ENCODE measurements at regions not wholly inside any gene's neighbourhood (a gene's known extent, or its start where the extent isn't known, plus 50 kb on each side); places are given as distances from the start of the nearest gene placed in this dataset.
"Not testable (repeated sequence)": the region's sequence is repeated elsewhere in the genome, so short reads cannot be mapped to it uniquely, and the experiment has no call there.

GRCh38 chr1:817071-817599 is 106.6 kb upstream of the SAMD11 start:
- DNase-seq = peak; percentile 25

- DNase-seq = not testable (repeated sequence)
These were observed 105.8 kb upstream of the SAMD11 start for GRCh38 chr1:817658-818617.

- no peak for DNase-seq
These were observed 105.0 kb upstream of the SAMD11 start for GRCh38 chr1:818618-819291.

- no peak for DNase-seq
These were observed 102.8 kb upstream of the SAMD11 start for GRCh38 chr1:820962-821361.

- DNase-seq = not testable (repeated sequence)
These were observed 96.9 kb upstream of the SAMD11 start for GRCh38 chr1:826808-827207.

GRCh38 chr1:827211-828063 is 96.3 kb upstream of the SAMD11 start:
- peak; percentile 96 for DNase-seq

- DNase-seq = not testable (repeated sequence)
These were observed 94.4 kb upstream of the SAMD11 start for GRCh38 chr1:829324-829723.

GRCh38 chr1:829932-830331 is 93.8 kb upstream of the SAMD11 start:
- DNase-seq = not testable (repeated sequence)

- not testable (repeated sequence) for DNase-seq
These were observed 93.0 kb upstream of the SAMD11 start for GRCh38 chr1:830750-831149.

GRCh38 chr1:831522-831921 is 92.2 kb upstream of the SAMD11 start:
- DNase-seq = no peak

GRCh38 chr1:832136-832535 is 91.6 kb upstream of the SAMD11 start:
- DNase-seq = no peak

- not testable (repeated sequence) for DNase-seq
These were observed 90.5 kb upstream of the SAMD11 start for GRCh38 chr1:833226-833625.

GRCh38 chr1:835509-835908 is 88.2 kb upstream of the SAMD11 start:
- not testable (repeated sequence) for DNase-seq

GRCh38 chr1:837601-838000 is 86.1 kb upstream of the SAMD11 start:
- DNase-seq = not testable (repeated sequence)

- not testable (repeated sequence) for DNase-seq
These were observed 85.4 kb upstream of the SAMD11 start for GRCh38 chr1:838291-838690.

GRCh38 chr1:840592-840991 is 83.1 kb upstream of the SAMD11 start:
- DNase-seq = not testable (repeated sequence)

GRCh38 chr1:841671-842425 is 81.9 kb upstream of the SAMD11 start:
- peak; percentile 25 for DNase-seq

- not testable (repeated sequence) for DNase-seq
These were observed 80.9 kb upstream of the SAMD11 start for GRCh38 chr1:842799-843198.

- DNase-seq = not testable (repeated sequence)
These were observed 79.8 kb upstream of the SAMD11 start for GRCh38 chr1:843946-844345.

GRCh38 chr1:844472-845026 is 79.2 kb upstream of the SAMD11 start:
- peak; percentile 32 for DNase-seq

- not testable (repeated sequence) for DNase-seq
These were observed 78.1 kb upstream of the SAMD11 start for GRCh38 chr1:845641-846040.

GRCh38 chr1:849873-850272 is 73.8 kb upstream of the SAMD11 start:
- DNase-seq = not testable (repeated sequence)
